ENCODE measurements at regions not wholly inside any gene's neighbourhood (a gene's known extent, or its start where the extent isn't known, plus 50 kb on each side); places are given as distances from the start of the nearest gene placed in this dataset.

- no peak for TF ChIP-seq ATF4 (CRISPR knock-in tag; IDR thresholded peaks at IDR 0.05)
- TF ChIP-seq CTCF (IDR thresholded peaks at IDR 0.05 in 2 of 3, conservative IDR thresholded peaks at IDR 0.05 in 1 of 3; ENCODE audit: insufficient read depth in 2 of 3, low read depth in 1 of 3, low read length in 3 of 3): no peak
- no peak for TF ChIP-seq GABPA (tag; conservative IDR thresholded peaks at IDR 0.05; ENCODE audit: low read depth)
- TF ChIP-seq ZBTB7A (IDR thresholded peaks at IDR 0.05; ENCODE audit: borderline replicate concordance, control insufficient read depth, low read depth, low read length): no peak
- no peak for TF ChIP-seq YBX1 (IDR thresholded peaks at IDR 0.05)
- TF ChIP-seq RAD51 (IDR thresholded peaks at IDR 0.05; ENCODE audit: borderline replicate concordance, low read depth): no peak
- no peak for TF ChIP-seq ZNF511 (CRISPR knock-in tag; IDR thresholded peaks at IDR 0.05)
- no peak for TF ChIP-seq YY1 (IDR thresholded peaks at IDR 0.05; ENCODE audit: borderline replicate concordance in 1 of 3, control insufficient read depth in 1 of 3, extremely low read depth in 1 of 3, insufficient read depth in 3 of 3, insufficient read length in 1 of 3, insufficient replicate concordance in 2 of 3, low read depth in 1 of 3, low read length in 2 of 3)
- no peak for TF ChIP-seq SFPQ (IDR thresholded peaks at IDR 0.05; ENCODE audit: low read depth, low read length)
- TF ChIP-seq HNRNPUL1 (IDR thresholded peaks at IDR 0.05; ENCODE audit: low read length): no peak
- no peak for TF ChIP-seq CHAMP1 (IDR thresholded peaks at IDR 0.05)
- no peak for TF ChIP-seq TARDBP (IDR thresholded peaks at IDR 0.05)
- TF ChIP-seq USF2 (CRISPR knock-in tag; IDR thresholded peaks at IDR 0.05): no peak
- TF ChIP-seq GATAD2B (IDR thresholded peaks at IDR 0.05; ENCODE audit: borderline replicate concordance): no peak
Measured at GRCh38 chr10:110447886-110448285, 49.8 kb upstream of the DUSP5 start.

All from K562 (cell line).